H9 (cell line): ENCODE measurements at regions not wholly inside any gene's neighbourhood (a gene's known extent, or its start where the extent isn't known, plus 50 kb on each side); places are given as distances from the start of the nearest gene placed in this dataset.

Source experiments
- DNase-seq: peaks from one replicate; pipeline ENCODE4 v3.0.0-alpha.2; 2017
- H2AFZ ChIP-seq: one replicate; pipeline ENCODE4 v1.6.1; 2013; ENCODE audit warnings: mild to moderate bottlenecking, low read length, control low read depth, moderate library complexity
- H2AK5ac ChIP-seq: 2 replicates; pipeline ENCODE4 v1.6.1; 2013; ENCODE audit warnings: low read length, control low read depth, mixed read lengths; ENCODE audit not compliant: insufficient read length
- H2BK120ac ChIP-seq: one replicate; pipeline ENCODE4 v1.6.1; 2013; ENCODE audit warnings: low read depth, mild to moderate bottlenecking, low read length, control low read depth, inconsistent platforms; ENCODE audit not compliant: poor library complexity, severe bottlenecking
- H2BK12ac ChIP-seq: 2 replicates; pipeline ENCODE4 v1.6.1; 2013; ENCODE audit warnings: low read length, control low read depth, mixed read lengths, low read depth; ENCODE audit not compliant: insufficient read length
- H2BK15ac ChIP-seq: 2 replicates; pipeline ENCODE4 v1.6.1; 2013; ENCODE audit warnings: low read depth, low read length, control low read depth
- H2BK20ac ChIP-seq: one replicate; pipeline ENCODE4 v1.6.1; 2013; ENCODE audit warnings: low read depth, mild to moderate bottlenecking, low read length, control low read depth, inconsistent platforms; ENCODE audit not compliant: poor library complexity, severe bottlenecking
- H2BK5ac ChIP-seq: 2 replicates; pipeline ENCODE4 v1.6.1; 2013; ENCODE audit warnings: low read length, control low read depth, mixed read lengths; ENCODE audit not compliant: insufficient read length
- H3K14ac ChIP-seq: 2 replicates; pipeline ENCODE4 v1.6.1; 2013; ENCODE audit warnings: low read length, control low read depth; ENCODE audit not compliant: insufficient read depth
- H3K18ac ChIP-seq: 2 replicates; pipeline ENCODE4 v1.6.1; 2013; ENCODE audit warnings: low read depth, mild to moderate bottlenecking, mixed read lengths, low read length, control low read depth; ENCODE audit not compliant: insufficient read length
- H3K23ac ChIP-seq: 2 replicates; pipeline ENCODE4 v1.6.1; 2013; ENCODE audit warnings: low read length, control low read depth, mixed read lengths, low read depth; ENCODE audit not compliant: insufficient read length
- H3K23me2 ChIP-seq: 2 replicates; pipeline ENCODE4 v1.6.1; 2013; ENCODE audit warnings: low read depth, mild to moderate bottlenecking, mixed read lengths, low read length, control low read depth; ENCODE audit not compliant: insufficient read length, poor library complexity, severe bottlenecking
- H3K27ac ChIP-seq: 2 replicates; pipeline ENCODE4 v1.5.1; 2013; ENCODE audit warnings: low read length, control low read depth, mixed read lengths, low read depth; ENCODE audit not compliant: insufficient read length
- H3K27me3 ChIP-seq: 2 replicates; pipeline ENCODE4 v1.6.1; 2013; ENCODE audit warnings: low read length, control low read depth, inconsistent platforms; ENCODE audit not compliant: insufficient read depth
- H3K4ac ChIP-seq: 2 replicates; pipeline ENCODE4 v1.6.1; 2013; ENCODE audit warnings: low read depth, mild to moderate bottlenecking, control low read depth, inconsistent platforms, low read length, moderate library complexity
- H3K4me1 ChIP-seq: 2 replicates; pipeline ENCODE4 v1.6.1; 2013; ENCODE audit warnings: low read length, control low read depth, inconsistent platforms; ENCODE audit not compliant: insufficient read depth
- H3K4me2 ChIP-seq: 2 replicates; pipeline ENCODE4 v1.6.1; 2013; ENCODE audit warnings: low read length, control low read depth, mixed read lengths; ENCODE audit not compliant: insufficient read length, insufficient read depth
- H3K56ac ChIP-seq: 2 replicates; pipeline ENCODE4 v1.6.1; 2013; ENCODE audit warnings: low read depth, mild to moderate bottlenecking, mixed read lengths, low read length, control low read depth; ENCODE audit not compliant: insufficient read length
- H3K79me1 ChIP-seq: 2 replicates; pipeline ENCODE4 v1.6.1; 2013; ENCODE audit warnings: low read depth, mild to moderate bottlenecking, moderate library complexity, low read length, control low read depth, inconsistent platforms; ENCODE audit not compliant: insufficient read depth, poor library complexity, severe bottlenecking
- H3K79me2 ChIP-seq: 2 replicates; pipeline ENCODE4 v1.6.1; 2013; ENCODE audit warnings: low read length, control low read depth, inconsistent platforms; ENCODE audit not compliant: insufficient read depth
- H3K9ac ChIP-seq: 2 replicates; pipeline ENCODE4 v1.6.1; 2013; ENCODE audit warnings: low read length, control low read depth, mixed read lengths; ENCODE audit not compliant: insufficient read length; ENCODE audit errors: extremely low read depth
- H3K9me3 ChIP-seq: one replicate; pipeline ENCODE4 v1.6.1; 2013; ENCODE audit warnings: low read depth, low read length, inconsistent platforms; ENCODE audit not compliant: control insufficient read depth
- H3T11ph ChIP-seq: one replicate; pipeline ENCODE4 v1.6.1; 2013; ENCODE audit warnings: mild to moderate bottlenecking, low read length, control low read depth, inconsistent platforms
- H4K20me1 ChIP-seq: one replicate; pipeline ENCODE4 v1.6.1; 2013; ENCODE audit not compliant: control insufficient read depth, insufficient read length, insufficient read depth
- H4K5ac ChIP-seq: 2 replicates; pipeline ENCODE4 v1.6.1; 2013; ENCODE audit warnings: low read depth, mild to moderate bottlenecking, mixed read lengths, low read length, control low read depth; ENCODE audit not compliant: insufficient read length
- H4K8ac ChIP-seq: replicated peaks from 2 replicates; pipeline ENCODE4 v1.6.1; 2013; ENCODE audit warnings: low read length, control low read depth, mixed read lengths, low read depth; ENCODE audit not compliant: insufficient read length
- H4K91ac ChIP-seq: 2 replicates; pipeline ENCODE4 v1.6.1; 2013; ENCODE audit warnings: low read depth, mild to moderate bottlenecking, moderate library complexity, mixed read lengths, low read length, control low read depth; ENCODE audit not compliant: insufficient read length
- H3K27ac Mint-ChIP-seq, 3 experiments: 2 replicates in 2 of 3; 3 replicates in 1 of 3; pipeline ENCODE4 v1.8.0; 2020 to 2021; ENCODE audit warnings: mixed read lengths in 3 of 3, mild to moderate bottlenecking in 1 of 3, moderate library complexity in 1 of 3
- H3K27me3 Mint-ChIP-seq: 2 replicates; pipeline ENCODE4 v1.8.0; 2021; ENCODE audit warnings: low read depth, mild to moderate bottlenecking, moderate library complexity, mixed read lengths
- H3K36me3 Mint-ChIP-seq, 3 experiments: 2 replicates in 2 of 3; 3 replicates in 1 of 3; pipeline ENCODE4 v1.8.0; 2020 to 2021; ENCODE audit warnings: low read depth in 3 of 3, mixed read lengths in 3 of 3; ENCODE audit not compliant: insufficient read depth in 1 of 3
- H3K4me1 Mint-ChIP-seq, 2 experiments: 2 replicates each; pipeline ENCODE4 v1.8.0; 2020; ENCODE audit warnings: mixed read lengths in 2 of 2
- H3K4me3 Mint-ChIP-seq, 2 experiments: 2 replicates in 1 of 2; 3 replicates in 1 of 2; pipeline ENCODE4 v1.8.0; 2020 to 2021; ENCODE audit warnings: mild to moderate bottlenecking in 2 of 2, mixed read lengths in 2 of 2, moderate library complexity in 1 of 2
- H3K9me3 Mint-ChIP-seq, 2 experiments: 2 replicates in 1 of 2; 3 replicates in 1 of 2; pipeline ENCODE4 v1.8.0; 2020; ENCODE audit warnings: mild to moderate bottlenecking in 2 of 2, mixed read lengths in 2 of 2, moderate library complexity in 1 of 2
- WGBS: extraction: QIAGEN DNeasy Blood & Tissue Kit; methylation state at CpG from one replicate; pipeline ENCODE4 v1.1.7; 2013; ENCODE audit warnings: missing lambda C conversion rate, low lambda C conversion rate, mixed read lengths; ENCODE audit not compliant: insufficient read length; ENCODE audit errors: extremely low coverage; 5-methylcytosine and 5-hydroxymethylcytosine counted together
- TF ChIP-seq, protein P1 (sequence below): fragments of 200-600 bp; sonication (generic); conservative IDR thresholded peaks from 3 replicates; pipeline ENCODE4 v1.8.0; 2021; ENCODE audit warnings: antibody characterized with exemption, mild to moderate bottlenecking

DNA sequence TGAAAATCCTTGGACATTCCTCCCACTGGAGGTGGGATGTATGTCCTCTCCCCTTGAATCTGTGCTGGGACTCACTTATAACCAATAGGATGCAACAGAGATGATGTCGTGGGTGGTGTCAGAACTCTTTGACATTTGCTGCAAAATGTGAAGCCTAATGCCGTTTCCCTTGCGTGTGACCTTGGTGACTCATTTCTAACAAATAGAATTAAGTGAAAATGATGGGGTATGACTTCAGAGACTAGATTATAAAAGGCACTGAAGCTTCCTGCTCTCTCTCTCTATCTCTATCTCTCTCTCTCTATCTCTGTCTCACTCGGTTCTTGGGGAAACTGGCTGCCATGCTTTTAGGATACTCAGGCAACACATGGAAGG lies 126.1 kb upstream of the STC2 start:
- H3K9ac ChIP-seq, result no peak overlapping the region
- H4K20me1 ChIP-seq, result no peaks in the 10 kb centered on the region
- no peaks in the 10 kb centered on the region for H3K9me3 ChIP-seq
- no peak overlapping the region for H2AFZ ChIP-seq
- DNase-seq, result no peak
- H3K23ac ChIP-seq, result no peak overlapping the region
- no peaks in the 10 kb centered on the region for H3K27me3 ChIP-seq
- Mint-ChIP-seq H3K27me3 (peaks cover 10% of the 10 kb centered on the region; the same call in 1 of the 2 replicates), H3K4me3 (no peak overlapping the region), H3K9me3 (no peaks in the 10 kb centered on the region), H3K4me1 (peaks cover 4 to 7% of the 10 kb centered on the region in 2 experiments), H3K36me3 (no peaks in the 10 kb centered on the region), H3K27ac (no peak overlapping the region)
- no peak overlapping the region for H3K27ac ChIP-seq
- no peaks in the 10 kb centered on the region for H3K23me2 ChIP-seq
- no peak overlapping the region for H3K4me2 ChIP-seq
- H2BK15ac ChIP-seq, result no peak overlapping the region
- no peak overlapping the region for H2BK12ac ChIP-seq
- no peaks in the 10 kb centered on the region for H3K4me1 ChIP-seq
- no peak overlapping the region for H3T11ph ChIP-seq
- H3K4ac ChIP-seq, result no peak overlapping the region
- no peak overlapping the region for H4K8ac ChIP-seq
- TF ChIP-seq, protein P1, sequence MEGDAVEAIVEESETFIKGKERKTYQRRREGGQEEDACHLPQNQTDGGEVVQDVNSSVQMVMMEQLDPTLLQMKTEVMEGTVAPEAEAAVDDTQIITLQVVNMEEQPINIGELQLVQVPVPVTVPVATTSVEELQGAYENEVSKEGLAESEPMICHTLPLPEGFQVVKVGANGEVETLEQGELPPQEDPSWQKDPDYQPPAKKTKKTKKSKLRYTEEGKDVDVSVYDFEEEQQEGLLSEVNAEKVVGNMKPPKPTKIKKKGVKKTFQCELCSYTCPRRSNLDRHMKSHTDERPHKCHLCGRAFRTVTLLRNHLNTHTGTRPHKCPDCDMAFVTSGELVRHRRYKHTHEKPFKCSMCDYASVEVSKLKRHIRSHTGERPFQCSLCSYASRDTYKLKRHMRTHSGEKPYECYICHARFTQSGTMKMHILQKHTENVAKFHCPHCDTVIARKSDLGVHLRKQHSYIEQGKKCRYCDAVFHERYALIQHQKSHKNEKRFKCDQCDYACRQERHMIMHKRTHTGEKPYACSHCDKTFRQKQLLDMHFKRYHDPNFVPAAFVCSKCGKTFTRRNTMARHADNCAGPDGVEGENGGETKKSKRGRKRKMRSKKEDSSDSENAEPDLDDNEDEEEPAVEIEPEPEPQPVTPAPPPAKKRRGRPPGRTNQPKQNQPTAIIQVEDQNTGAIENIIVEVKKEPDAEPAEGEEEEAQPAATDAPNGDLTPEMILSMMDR, result no peak
- H4K5ac ChIP-seq, result no peak overlapping the region
- H2BK120ac ChIP-seq, result no peak overlapping the region
- H2BK5ac ChIP-seq, result no peak overlapping the region
- H2AK5ac ChIP-seq, result no peak overlapping the region
- no peak overlapping the region for H3K14ac ChIP-seq
- no peaks in the 10 kb centered on the region for H3K79me1 ChIP-seq
- no peaks in the 10 kb centered on the region for H3K79me2 ChIP-seq
- no peak overlapping the region for H3K18ac ChIP-seq
- no peak overlapping the region for H3K56ac ChIP-seq
- H2BK20ac ChIP-seq, result no peak overlapping the region
- WGBS, result no CpG with 5 or more reads among the region's 4 CpGs
- no peak overlapping the region for H4K91ac ChIP-seq
